ENCODE measurements at regions not wholly inside any gene's neighbourhood (a gene's known extent, or its start where the extent isn't known, plus 50 kb on each side); places are given as distances from the start of the nearest gene placed in this dataset.

- H2AFZ ChIP-seq (ENCODE audit: control insufficient read depth, low read length): no peak overlapping the region
- no peak overlapping the region for H3K27ac ChIP-seq (ENCODE audit: control insufficient read depth, insufficient read depth, low read length)
- no peak for FAIRE-seq
- H3K4me3 ChIP-seq (ENCODE audit: control insufficient read depth in 2 of 3, extremely low read depth in 1 of 3, insufficient read depth in 2 of 3, low read depth in 1 of 3, low read length in 3 of 3): no peak overlapping the region
- H3K4me2 ChIP-seq (ENCODE audit: control insufficient read depth, extremely low read depth, insufficient read depth, low read depth, low read length): no peak overlapping the region
- dilution Hi-C loops (cut with MboI; ENCODE audit: extremely low pct_ligation_motif_present, low sequenced_read_pairs): no loop called here
- H3K4me1 ChIP-seq (ENCODE audit: control insufficient read depth, extremely low read depth, insufficient read depth, low read length): no peaks in the 10 kb centered on the region
- no peak overlapping the region for H3K9ac ChIP-seq (ENCODE audit: control insufficient read depth, extremely low read depth, insufficient read depth, low read length)
- no peaks in the 10 kb centered on the region for H3K9me3 ChIP-seq (ENCODE audit: control insufficient read depth, low read depth, low read length)
- no peaks in the 10 kb centered on the region for H3K79me2 ChIP-seq (ENCODE audit: control insufficient read depth, insufficient read depth, low read length)
- TF ChIP-seq CTCF (optimal IDR thresholded peaks at IDR 0.05 in 1 of 3, IDR thresholded peaks at IDR 0.05 in 1 of 3, conservative IDR thresholded peaks at IDR 0.05 in 1 of 3; ENCODE audit: extremely low read depth in 1 of 3, insufficient read depth in 2 of 3, low read length in 3 of 3) (peak in 2 of 3 experiments; percentile 17 to 60), EZH2 (IDR thresholded peaks at IDR 0.05; ENCODE audit: low read length) (no peak)
- H4K20me1 ChIP-seq (ENCODE audit: control insufficient read depth, extremely low read depth, insufficient read depth, low read length): no peaks in the 10 kb centered on the region
- DNase-seq (ENCODE audit: low read depth, low spot score): no peak
- H3K36me3 ChIP-seq (ENCODE audit: control insufficient read depth in 2 of 2, extremely low read depth in 1 of 2, insufficient read depth in 2 of 2, low read length in 2 of 2): no peaks in the 10 kb centered on the region
- no peaks in the 10 kb centered on the region for H3K27me3 ChIP-seq (ENCODE audit: control insufficient read depth, extremely low read depth, insufficient read depth, low read length)
- H3K9me1 ChIP-seq (ENCODE audit: control insufficient read depth, extremely low read depth, insufficient read depth, low read length): no peaks in the 10 kb centered on the region
These were observed 301.7 kb upstream of the RORA start for GRCh38 chr15:61530769-61531168.

- TF ChIP-seq EZH2 (IDR thresholded peaks at IDR 0.05; ENCODE audit: low read length): no peak
- TF ChIP-seq CTCF (optimal IDR thresholded peaks at IDR 0.05 in 1 of 3, IDR thresholded peaks at IDR 0.05 in 1 of 3, conservative IDR thresholded peaks at IDR 0.05 in 1 of 3; ENCODE audit: extremely low read depth in 1 of 3, insufficient read depth in 2 of 3, low read length in 3 of 3): no peak
- DNase-seq (ENCODE audit: low read depth, low spot score) (no peak), FAIRE-seq (no peak)
- dilution Hi-C loops (cut with MboI; ENCODE audit: extremely low pct_ligation_motif_present, low sequenced_read_pairs): no loop called here
- Histone ChIP-seq H3K27ac (ENCODE audit: control insufficient read depth, insufficient read depth, low read length) (no peak overlapping the region), H2AFZ (ENCODE audit: control insufficient read depth, low read length) (no peak overlapping the region), H3K36me3 (ENCODE audit: control insufficient read depth in 2 of 2, extremely low read depth in 1 of 2, insufficient read depth in 2 of 2, low read length in 2 of 2) (no peaks in the 10 kb centered on the region), H3K9me1 (ENCODE audit: control insufficient read depth, extremely low read depth, insufficient read depth, low read length) (no peaks in the 10 kb centered on the region), H4K20me1 (ENCODE audit: control insufficient read depth, extremely low read depth, insufficient read depth, low read length) (no peaks in the 10 kb centered on the region), H3K79me2 (ENCODE audit: control insufficient read depth, insufficient read depth, low read length) (no peaks in the 10 kb centered on the region), H3K4me3 (ENCODE audit: control insufficient read depth in 2 of 3, extremely low read depth in 1 of 3, insufficient read depth in 2 of 3, low read depth in 1 of 3, low read length in 3 of 3) (no peak overlapping the region), H3K27me3 (ENCODE audit: control insufficient read depth, extremely low read depth, insufficient read depth, low read length) (peaks cover 5% of the 10 kb centered on the region), H3K9me3 (ENCODE audit: control insufficient read depth, low read depth, low read length) (no peaks in the 10 kb centered on the region), H3K9ac (ENCODE audit: control insufficient read depth, extremely low read depth, insufficient read depth, low read length) (no peak overlapping the region), H3K4me1 (ENCODE audit: control insufficient read depth, extremely low read depth, insufficient read depth, low read length) (no peaks in the 10 kb centered on the region), H3K4me2 (ENCODE audit: control insufficient read depth, extremely low read depth, insufficient read depth, low read depth, low read length) (no peak overlapping the region)
These were observed 299.4 kb upstream of the RORA start for GRCh38 chr15:61528581-61528910.

Measured in keratinocyte (primary cell).